Glutamatergic neuron (in vitro differentiated cells): ENCODE measurements at regions not wholly inside any gene's neighbourhood (a gene's known extent, or its start where the extent isn't known, plus 50 kb on each side); places are given as distances from the start of the nearest gene placed in this dataset.

Experiments
- DNase-seq: peaks from one replicate; pipeline ENCODE4 v3.0.0; 2022
- H3K27ac Mint-ChIP-seq: one replicate; pipeline ENCODE4 v1.8.0; 2020; ENCODE audit warnings: mild to moderate bottlenecking, mixed read lengths, inconsistent platforms; ENCODE audit not compliant: unreplicated experiment
- H3K27me3 Mint-ChIP-seq: one replicate; pipeline ENCODE4 v1.8.0; 2020; ENCODE audit warnings: mild to moderate bottlenecking, moderate library complexity, mixed read lengths, inconsistent platforms; ENCODE audit not compliant: unreplicated experiment
- H3K36me3 Mint-ChIP-seq: one replicate; pipeline ENCODE4 v1.8.0; 2020; ENCODE audit warnings: mild to moderate bottlenecking, mixed read lengths, inconsistent platforms; ENCODE audit not compliant: unreplicated experiment
- H3K4me1 Mint-ChIP-seq: one replicate; pipeline ENCODE4 v1.8.0; 2020; ENCODE audit warnings: mild to moderate bottlenecking, low read depth, mixed read lengths, inconsistent platforms; ENCODE audit not compliant: unreplicated experiment
- H3K4me3 Mint-ChIP-seq: one replicate; pipeline ENCODE4 v1.8.0; 2020; ENCODE audit warnings: mild to moderate bottlenecking, mixed read lengths, inconsistent platforms; ENCODE audit not compliant: unreplicated experiment
- H3K9me3 Mint-ChIP-seq: one replicate; pipeline ENCODE4 v1.8.0; 2020; ENCODE audit warnings: mild to moderate bottlenecking, moderate library complexity, mixed read lengths, inconsistent platforms; ENCODE audit not compliant: unreplicated experiment
- TF ChIP-seq, protein P1 (sequence below): fragments of 200-600 bp; sonication (generic); IDR thresholded peaks from one replicate; pipeline ENCODE4 v1.5.0; 2021; ENCODE audit not compliant: partially characterized antibody, unreplicated experiment

DNA sequence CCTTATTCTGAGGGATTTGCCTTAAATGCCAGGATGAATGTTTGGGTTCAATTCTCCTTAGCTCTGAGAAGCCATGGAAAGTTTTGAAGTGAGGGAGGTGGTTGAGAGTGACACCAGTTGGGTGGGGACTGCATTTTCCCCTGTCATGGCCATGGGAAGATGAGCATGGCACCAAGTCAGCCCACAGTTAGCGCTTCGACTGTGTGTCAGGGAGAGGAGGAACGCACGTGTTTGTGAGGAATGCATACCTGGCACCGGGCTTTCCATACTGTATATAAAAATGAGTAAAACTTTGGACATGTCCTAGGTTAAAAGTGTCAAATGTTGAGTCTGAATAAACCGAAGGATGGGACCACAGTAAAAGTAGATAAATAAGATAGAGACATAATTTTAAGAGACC, 187.5 kb upstream of the KL start:
- H3K4me1 Mint-ChIP-seq: peaks cover 5% of the 10 kb centered on the region
- peaks cover 4% of the 10 kb centered on the region for H3K36me3 Mint-ChIP-seq
- peaks cover 7% of the 10 kb centered on the region for H3K9me3 Mint-ChIP-seq
- H3K4me3 Mint-ChIP-seq: no peak overlapping the region
- TF ChIP-seq, protein P1, sequence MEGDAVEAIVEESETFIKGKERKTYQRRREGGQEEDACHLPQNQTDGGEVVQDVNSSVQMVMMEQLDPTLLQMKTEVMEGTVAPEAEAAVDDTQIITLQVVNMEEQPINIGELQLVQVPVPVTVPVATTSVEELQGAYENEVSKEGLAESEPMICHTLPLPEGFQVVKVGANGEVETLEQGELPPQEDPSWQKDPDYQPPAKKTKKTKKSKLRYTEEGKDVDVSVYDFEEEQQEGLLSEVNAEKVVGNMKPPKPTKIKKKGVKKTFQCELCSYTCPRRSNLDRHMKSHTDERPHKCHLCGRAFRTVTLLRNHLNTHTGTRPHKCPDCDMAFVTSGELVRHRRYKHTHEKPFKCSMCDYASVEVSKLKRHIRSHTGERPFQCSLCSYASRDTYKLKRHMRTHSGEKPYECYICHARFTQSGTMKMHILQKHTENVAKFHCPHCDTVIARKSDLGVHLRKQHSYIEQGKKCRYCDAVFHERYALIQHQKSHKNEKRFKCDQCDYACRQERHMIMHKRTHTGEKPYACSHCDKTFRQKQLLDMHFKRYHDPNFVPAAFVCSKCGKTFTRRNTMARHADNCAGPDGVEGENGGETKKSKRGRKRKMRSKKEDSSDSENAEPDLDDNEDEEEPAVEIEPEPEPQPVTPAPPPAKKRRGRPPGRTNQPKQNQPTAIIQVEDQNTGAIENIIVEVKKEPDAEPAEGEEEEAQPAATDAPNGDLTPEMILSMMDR: no peak
- H3K27ac Mint-ChIP-seq: no peak overlapping the region
- no peak for DNase-seq
- H3K27me3 Mint-ChIP-seq: peaks cover 2% of the 10 kb centered on the region

DNA sequence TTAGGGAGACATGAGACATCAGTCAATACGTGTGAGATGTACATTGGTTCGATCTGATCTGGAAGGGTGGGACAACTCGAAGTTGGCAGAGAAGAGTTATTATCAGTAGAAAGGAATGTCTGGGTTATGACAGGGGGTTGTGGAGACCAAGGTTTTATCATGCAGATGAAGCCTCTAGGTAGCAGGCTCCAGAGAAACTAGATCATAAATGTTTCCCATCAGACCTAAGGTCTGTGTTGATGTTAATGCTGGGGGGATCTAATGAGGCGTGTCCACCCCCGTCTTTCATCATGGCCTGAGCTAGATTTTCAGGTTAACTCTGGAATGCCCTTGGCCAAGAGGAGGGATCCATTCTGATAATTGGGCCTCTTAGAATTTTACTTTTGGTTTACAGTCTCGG, 187.0 kb upstream of the KL start:
- H3K4me1 Mint-ChIP-seq: peaks cover 5% of the 10 kb centered on the region
- peaks cover 2% of the 10 kb centered on the region for H3K27me3 Mint-ChIP-seq
- no peak overlapping the region for H3K27ac Mint-ChIP-seq
- peaks cover 7% of the 10 kb centered on the region for H3K9me3 Mint-ChIP-seq
- peaks cover 4% of the 10 kb centered on the region for H3K36me3 Mint-ChIP-seq
- DNase-seq: no peak
- TF ChIP-seq, protein P1: no peak
- H3K4me3 Mint-ChIP-seq: no peak overlapping the region

DNA sequence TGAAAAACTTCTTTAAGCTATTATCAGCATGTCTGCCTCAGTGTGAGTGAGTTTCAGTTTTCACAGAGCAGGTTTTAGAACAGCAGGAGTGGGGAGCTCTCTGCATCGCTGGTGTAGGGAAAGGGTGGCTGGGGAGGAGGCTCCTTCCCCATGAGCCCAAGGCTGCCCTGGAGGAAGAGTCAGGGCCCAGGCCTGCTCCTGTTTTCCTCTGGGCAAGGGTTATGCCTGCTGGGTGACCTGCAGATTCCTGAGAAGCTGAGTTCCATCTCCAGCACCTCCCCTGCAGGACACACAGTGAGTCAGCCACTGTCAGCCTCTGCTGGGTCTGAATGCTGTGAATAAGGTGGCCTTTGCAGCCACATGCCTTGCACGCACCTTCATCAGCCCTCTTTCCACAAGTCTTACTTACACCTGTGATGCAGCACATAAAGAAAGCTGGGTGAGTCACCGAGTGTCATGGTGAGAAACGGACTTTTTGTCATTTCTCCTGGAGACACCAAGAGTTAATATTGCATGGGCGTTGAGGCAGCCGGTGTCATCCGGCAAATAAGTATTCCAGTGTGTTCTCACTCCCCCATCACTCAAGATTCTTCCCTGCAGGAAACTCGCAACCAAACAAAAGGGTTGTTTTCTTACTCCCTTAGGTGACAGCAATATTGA, 186.4 kb upstream of the KL start:
- H3K27me3 Mint-ChIP-seq: peaks cover 2% of the 10 kb centered on the region
- peaks cover 4% of the 10 kb centered on the region for H3K36me3 Mint-ChIP-seq
- H3K4me3 Mint-ChIP-seq: no peak overlapping the region
- peaks cover 5% of the 10 kb centered on the region for H3K4me1 Mint-ChIP-seq
- peaks cover 7% of the 10 kb centered on the region for H3K9me3 Mint-ChIP-seq
- DNase-seq: no peak
- TF ChIP-seq, protein P1: no peak
- peak overlapping the region; percentile 66 for H3K27ac Mint-ChIP-seq

DNA sequence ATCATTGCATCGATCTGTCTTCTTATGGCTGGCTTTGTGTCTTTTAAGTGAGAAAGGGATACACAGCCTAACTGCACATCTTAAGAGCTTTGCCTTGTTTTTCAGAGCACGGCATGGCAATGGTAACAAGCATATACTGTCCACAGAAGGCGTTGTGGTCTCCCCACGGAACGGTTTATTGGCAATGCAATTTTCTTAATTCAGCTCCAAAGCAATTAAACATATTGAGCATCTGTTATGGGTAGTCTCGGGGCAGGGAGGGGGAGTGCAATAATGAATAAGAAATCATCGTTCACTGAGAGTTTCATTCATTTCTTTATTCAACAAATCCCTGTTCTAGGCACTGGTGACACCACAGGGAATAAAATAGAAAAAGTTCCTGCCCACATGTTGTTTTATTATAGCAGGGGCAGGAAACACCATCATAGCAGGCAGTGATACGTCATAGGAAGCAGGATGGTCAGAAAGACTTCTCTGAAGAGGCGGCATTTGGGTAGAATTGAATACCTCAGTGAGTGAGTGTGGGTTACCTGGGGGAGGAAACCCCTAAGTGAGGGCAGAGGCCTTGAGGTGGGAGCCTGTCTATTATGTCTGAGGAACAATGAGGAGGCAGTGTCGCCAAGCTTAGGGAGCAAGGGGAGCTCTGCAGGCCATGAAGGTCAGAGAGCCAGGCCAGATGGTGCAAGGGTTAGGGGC, 185.7 kb upstream of the KL start:
- H3K4me1 Mint-ChIP-seq: peaks cover 5% of the 10 kb centered on the region
- H3K36me3 Mint-ChIP-seq: peaks cover 5% of the 10 kb centered on the region
- peak overlapping the region; percentile 66 for H3K27ac Mint-ChIP-seq
- no peak overlapping the region for H3K4me3 Mint-ChIP-seq
- TF ChIP-seq, protein P1: no peak
- peaks cover 7% of the 10 kb centered on the region for H3K9me3 Mint-ChIP-seq
- peaks cover 2% of the 10 kb centered on the region for H3K27me3 Mint-ChIP-seq
- DNase-seq: no peak
